ENCODE measurements at regions not wholly inside any gene's neighbourhood (a gene's known extent, or its start where the extent isn't known, plus 50 kb on each side); places are given as distances from the start of the nearest gene placed in this dataset.

DNA sequence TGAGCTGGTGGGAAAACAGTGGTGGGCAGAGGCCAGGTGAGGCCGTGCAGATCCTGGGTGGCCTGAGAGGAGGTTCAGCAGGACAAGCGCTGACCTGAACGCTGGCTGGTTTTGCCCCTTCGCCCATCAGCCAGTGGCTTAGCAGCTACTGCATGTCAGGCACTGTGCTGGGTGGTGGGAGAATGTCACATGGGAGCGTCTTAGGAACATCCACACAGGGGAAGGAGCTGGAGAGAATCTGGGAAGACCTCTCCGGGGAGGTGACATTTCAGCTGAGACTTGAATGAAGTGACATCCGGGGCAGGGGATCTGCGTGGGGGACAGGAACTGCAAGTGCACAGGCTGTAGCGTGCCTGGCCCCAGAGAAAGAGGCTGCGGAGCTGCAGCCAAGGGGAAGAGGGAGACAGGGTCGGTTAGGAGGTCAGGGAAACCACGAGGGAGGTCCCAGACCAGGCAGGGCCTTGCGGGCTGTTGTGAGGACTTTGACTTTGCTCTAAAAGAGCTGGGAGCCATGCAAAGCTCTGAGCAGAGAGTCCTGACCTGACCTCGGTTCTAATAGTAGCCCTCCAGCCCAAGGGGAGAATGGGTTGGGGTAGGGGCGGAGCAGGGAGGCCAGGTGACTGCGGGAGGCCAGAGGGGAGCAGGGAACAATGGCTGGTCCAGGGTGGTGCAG lies 156.8 kb upstream of the PTPN1 start:
- TF ChIP-seq, protein P1, sequence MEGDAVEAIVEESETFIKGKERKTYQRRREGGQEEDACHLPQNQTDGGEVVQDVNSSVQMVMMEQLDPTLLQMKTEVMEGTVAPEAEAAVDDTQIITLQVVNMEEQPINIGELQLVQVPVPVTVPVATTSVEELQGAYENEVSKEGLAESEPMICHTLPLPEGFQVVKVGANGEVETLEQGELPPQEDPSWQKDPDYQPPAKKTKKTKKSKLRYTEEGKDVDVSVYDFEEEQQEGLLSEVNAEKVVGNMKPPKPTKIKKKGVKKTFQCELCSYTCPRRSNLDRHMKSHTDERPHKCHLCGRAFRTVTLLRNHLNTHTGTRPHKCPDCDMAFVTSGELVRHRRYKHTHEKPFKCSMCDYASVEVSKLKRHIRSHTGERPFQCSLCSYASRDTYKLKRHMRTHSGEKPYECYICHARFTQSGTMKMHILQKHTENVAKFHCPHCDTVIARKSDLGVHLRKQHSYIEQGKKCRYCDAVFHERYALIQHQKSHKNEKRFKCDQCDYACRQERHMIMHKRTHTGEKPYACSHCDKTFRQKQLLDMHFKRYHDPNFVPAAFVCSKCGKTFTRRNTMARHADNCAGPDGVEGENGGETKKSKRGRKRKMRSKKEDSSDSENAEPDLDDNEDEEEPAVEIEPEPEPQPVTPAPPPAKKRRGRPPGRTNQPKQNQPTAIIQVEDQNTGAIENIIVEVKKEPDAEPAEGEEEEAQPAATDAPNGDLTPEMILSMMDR (IDR thresholded peaks at IDR 0.05) = no peak
- intact Hi-C loops (cut with DNase I) = no loop called here
- DNase-seq = no peak
- H3K9me3 ChIP-seq = no peaks in the 10 kb centered on the region
- WGBS, 3 donors = 64 to 70% (median 69%) methylated on average over 15 to 16 of the region's 16 CpGs
- H3K4me3 ChIP-seq = no peak overlapping the region
- peak in 2 of 4 donors; percentile 10 to 20 for ATAC-seq
- no peaks in the 10 kb centered on the region for H3K27me3 ChIP-seq (ENCODE audit: insufficient read depth in 3 of 3, low read length in 2 of 3)
- H3K4me1 ChIP-seq = no peaks in the 10 kb centered on the region
- no peak overlapping the region for H3K27ac ChIP-seq
- H3K36me3 ChIP-seq (ENCODE audit: insufficient read depth in 1 of 2, low read depth in 1 of 2) = no peaks in the 10 kb centered on the region

DNA sequence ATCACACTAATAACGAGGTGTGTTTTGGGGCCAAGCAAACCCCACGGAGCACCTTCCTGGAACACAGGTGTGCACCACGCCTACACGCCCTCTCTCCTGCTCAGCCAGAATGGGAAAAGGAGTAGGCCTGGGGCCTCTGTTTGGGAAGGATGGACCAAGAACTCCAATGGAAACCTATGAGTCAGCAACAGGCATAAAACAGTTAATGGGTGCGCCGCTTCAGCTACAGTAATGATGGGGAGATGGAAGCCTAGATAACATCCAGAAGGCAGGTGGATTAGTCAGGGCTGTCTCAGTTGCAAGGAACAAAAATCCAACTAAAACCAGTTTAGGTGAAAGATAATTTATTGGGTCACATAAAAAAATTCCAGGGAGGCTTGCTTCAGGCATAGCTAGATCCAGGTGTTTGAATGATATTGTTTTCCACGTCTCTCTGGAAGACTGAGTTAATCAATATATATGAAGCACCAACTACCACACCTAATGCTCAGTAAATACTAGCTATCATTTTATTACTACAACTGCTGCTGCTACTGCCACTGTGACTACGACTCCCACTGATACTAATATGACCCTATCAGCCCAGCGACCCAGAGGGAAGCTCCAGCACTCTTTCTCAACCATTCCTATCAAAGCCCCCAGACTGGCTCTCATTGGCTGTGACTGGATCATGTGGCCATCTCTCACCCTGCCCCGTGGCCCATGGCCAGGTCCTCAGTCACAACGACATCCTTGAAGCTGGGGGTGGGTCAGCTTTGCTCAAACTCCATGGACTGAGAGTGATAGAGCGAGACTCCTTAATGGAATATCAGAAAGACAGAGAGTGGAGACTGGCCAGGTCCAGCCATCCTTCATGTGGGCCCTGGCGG lies 155.2 kb upstream of the PTPN1 start:
- Histone ChIP-seq H3K27me3 (ENCODE audit: insufficient read depth in 3 of 3, low read length in 2 of 3) (no peaks in the 10 kb centered on the region), H3K27ac (no peak overlapping the region), H3K4me3 (no peak overlapping the region), H3K36me3 (ENCODE audit: insufficient read depth in 1 of 2, low read depth in 1 of 2) (no peaks in the 10 kb centered on the region), H3K9me3 (no peaks in the 10 kb centered on the region), H3K4me1 (no peaks in the 10 kb centered on the region)
- intact Hi-C loops (cut with DNase I) = no loop called here
- TF ChIP-seq, protein P1 (IDR thresholded peaks at IDR 0.05) = no peak
- ATAC-seq (no peak), DNase-seq (no peak)
- 80 to 84% (median 82%) methylated on average over 13 of the region's 13 CpGs for WGBS, 3 donors

DNA sequence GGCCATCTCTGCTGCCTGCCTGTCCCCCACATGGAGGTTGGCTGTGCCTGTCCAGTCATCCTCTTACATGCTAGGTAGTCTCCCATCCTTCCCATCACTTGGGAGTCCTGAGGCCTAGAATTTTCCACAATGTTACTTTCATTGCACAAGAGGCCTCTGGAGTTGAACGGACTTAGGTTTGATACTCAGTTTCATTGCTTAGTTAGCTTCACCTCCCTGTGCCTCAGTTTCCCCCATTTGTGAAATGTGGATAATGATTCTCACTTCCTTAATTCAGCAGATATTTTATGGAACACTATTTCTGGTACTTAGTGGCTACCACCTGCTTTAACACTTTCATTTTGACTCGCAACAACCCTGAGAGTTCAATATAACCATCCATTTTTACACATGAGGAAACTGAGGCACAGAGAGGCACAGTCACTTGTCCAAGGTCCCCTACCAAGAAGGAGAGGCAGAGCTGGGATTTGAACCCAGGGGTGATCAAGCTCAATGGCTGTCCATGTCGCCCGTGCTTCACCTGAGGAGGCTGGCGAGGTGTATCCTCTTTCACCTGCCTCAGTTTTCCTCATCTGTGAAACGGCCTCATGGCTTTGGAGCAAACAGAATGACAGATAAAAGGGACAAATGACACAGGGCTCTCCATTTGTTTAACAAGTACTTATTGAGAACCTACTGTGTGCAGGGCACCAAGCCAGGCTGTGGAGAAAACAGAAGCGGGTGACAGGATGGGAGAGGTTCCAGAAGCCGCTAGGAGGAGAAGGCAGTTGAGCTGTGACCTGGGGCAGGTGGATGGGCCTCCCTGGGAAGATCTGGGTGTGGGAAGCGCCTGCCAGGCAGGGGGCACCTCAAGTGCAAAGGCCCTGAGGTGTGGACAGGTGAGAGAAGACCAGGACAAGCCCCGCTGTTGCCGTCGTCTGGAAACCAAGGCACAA lies 154.3 kb upstream of the PTPN1 start:
- TF ChIP-seq, protein P1 (IDR thresholded peaks at IDR 0.05) = no peak
- H3K27ac ChIP-seq = no peak overlapping the region
- no peaks in the 10 kb centered on the region for H3K9me3 ChIP-seq
- H3K4me1 ChIP-seq = no peaks in the 10 kb centered on the region
- H3K4me3 ChIP-seq = no peak overlapping the region
- H3K27me3 ChIP-seq (ENCODE audit: insufficient read depth in 3 of 3, low read length in 2 of 3) = no peaks in the 10 kb centered on the region
- DNase-seq = no peak
- WGBS, 3 donors = 80 to 87% (median 82%) methylated on average over 11 to 12 of the region's 12 CpGs
- no peak for ATAC-seq
- intact Hi-C loops (cut with DNase I) = no loop called here
- no peaks in the 10 kb centered on the region for H3K36me3 ChIP-seq (ENCODE audit: insufficient read depth in 1 of 2, low read depth in 1 of 2)

DNA sequence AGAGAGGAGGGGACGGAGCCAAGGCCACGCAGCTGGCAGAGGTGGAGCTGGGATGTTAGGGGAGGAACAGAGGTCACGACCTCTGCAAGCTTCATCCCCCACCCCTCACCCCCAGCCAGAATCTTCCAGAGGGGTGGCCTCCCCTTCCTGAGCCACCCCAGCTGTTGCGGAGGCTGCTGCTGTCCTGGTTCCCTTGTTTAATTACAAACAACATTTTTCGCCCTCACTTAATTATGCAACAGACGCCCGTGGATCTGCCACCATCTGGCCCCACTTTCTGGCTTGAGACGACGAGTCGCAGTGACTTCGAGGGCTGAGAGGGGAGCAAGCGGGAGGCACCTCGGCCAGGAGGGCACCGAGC lies 153.7 kb upstream of the PTPN1 start:
- WGBS, 3 donors = 49 to 64% (median 58%) methylated on average over 14 of the region's 14 CpGs

More for the DNA sequence above, 153.7 kb upstream of the PTPN1 start:
- Histone ChIP-seq H3K27ac (no peak overlapping the region), H3K4me3 (no peak overlapping the region), H3K36me3 (ENCODE audit: insufficient read depth in 1 of 2, low read depth in 1 of 2) (no peaks in the 10 kb centered on the region), H3K9me3 (no peaks in the 10 kb centered on the region), H3K4me1 (no peaks in the 10 kb centered on the region), H3K27me3 (ENCODE audit: insufficient read depth in 3 of 3, low read length in 2 of 3) (no peaks in the 10 kb centered on the region)
- ATAC-seq (no peak), DNase-seq (no peak)
- intact Hi-C loops (cut with DNase I) = no loop called here
- TF ChIP-seq, protein P1 (IDR thresholded peaks at IDR 0.05) = no peak
